ENCODE measurements at regions not wholly inside any gene's neighbourhood (a gene's known extent, or its start where the extent isn't known, plus 50 kb on each side); places are given as distances from the start of the nearest gene placed in this dataset.
A peak's percentile ranks its signal among the peaks of the same experiment; 100 is the strongest.

DNA sequence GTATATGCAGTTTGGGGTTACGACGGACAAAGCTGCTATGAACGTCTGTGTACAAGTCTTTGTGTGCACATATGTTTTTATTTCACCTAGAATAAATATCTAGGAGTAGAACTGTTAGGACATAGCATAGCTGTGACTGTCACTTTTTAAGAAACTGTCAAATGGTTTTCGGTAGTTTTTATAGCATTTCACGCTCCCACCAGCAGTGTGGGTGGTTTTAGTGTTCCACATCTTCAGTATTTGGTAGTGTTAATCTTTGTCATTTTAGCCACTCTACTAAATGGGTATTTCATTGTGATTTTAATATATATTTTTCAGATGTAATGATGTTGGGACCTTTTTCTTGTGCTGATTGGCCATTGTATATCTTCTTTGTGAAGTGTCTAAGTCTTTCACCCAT, 109.1 kb upstream of the BCAT1 start:
- H3K27me3 Mint-ChIP-seq, result no peaks in the 10 kb centered on the region
- peaks cover 46% of the 10 kb centered on the region for H3K4me1 Mint-ChIP-seq
- no peak overlapping the region for H3K27ac Mint-ChIP-seq
- CTCF ChIA-PET, result no interaction called here
- H3K36me3 Mint-ChIP-seq, result peaks cover 31% of the 10 kb centered on the region
- H3K4me3 Mint-ChIP-seq, result no peak overlapping the region
- no peaks in the 10 kb centered on the region for H3K9me3 Mint-ChIP-seq (ENCODE audit: low read depth)
- ATAC-seq, result no peak
- no peak for DNase-seq

- Mint-ChIP-seq H3K4me3 (no peak overlapping the region), H3K9me3 (ENCODE audit: low read depth) (no peaks in the 10 kb centered on the region), H3K27me3 (no peaks in the 10 kb centered on the region), H3K36me3 (peaks cover 26% of the 10 kb centered on the region), H3K27ac (peak overlapping the region; percentile 24), H3K4me1 (peaks cover 44% of the 10 kb centered on the region)
- CTCF ChIA-PET, result interaction anchor here (1.6 kb wide), 1 partner anchor 23 kb away, joined by 3 read pairs; no protein-coding TSS in a partner anchor
- ATAC-seq (no peak), DNase-seq (no peak)
Measured at GRCh38 chr12:25056486-25057130, 107.7 kb upstream of the BCAT1 start.

- no peak for DNase-seq
- Mint-ChIP-seq H3K4me1 (peaks cover 49% of the 10 kb centered on the region), H3K4me3 (no peak overlapping the region), H3K27ac (no peak overlapping the region), H3K36me3 (peaks cover 25% of the 10 kb centered on the region), H3K9me3 (ENCODE audit: low read depth) (no peaks in the 10 kb centered on the region), H3K27me3 (no peaks in the 10 kb centered on the region)
- CTCF ChIA-PET, result interaction anchor here (1.6 kb wide), 1 partner anchor 22 kb away, joined by 3 read pairs; no protein-coding TSS in a partner anchor
- ATAC-seq, result no peak
Measured at GRCh38 chr12:25056011-25056410, 107.1 kb upstream of the BCAT1 start.

DNA sequence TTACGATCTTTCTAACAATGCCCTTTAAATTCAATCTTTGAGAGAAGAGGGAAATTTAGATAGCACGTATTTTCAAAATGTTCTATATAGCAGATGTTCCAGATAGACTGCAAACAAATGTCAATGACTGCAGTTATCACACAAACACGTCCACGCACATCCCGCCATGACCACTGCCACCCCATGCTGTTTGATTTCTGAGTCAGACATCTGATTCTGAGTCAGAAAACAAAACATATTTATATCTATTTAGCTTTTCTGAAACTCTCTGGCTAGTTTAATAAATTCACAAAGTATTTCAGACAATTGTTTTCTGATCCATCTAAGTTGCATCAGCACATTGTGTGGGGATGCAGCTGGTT, 105.9 kb upstream of the BCAT1 start:
- CTCF ChIA-PET, result interaction anchor here (1.2 kb wide), 1 partner anchor 63 kb away, joined by 3 read pairs; no protein-coding TSS in a partner anchor
- Mint-ChIP-seq H3K4me1 (peaks cover 46% of the 10 kb centered on the region), H3K27ac (peak overlapping the region; percentile 87), H3K36me3 (peaks cover 17% of the 10 kb centered on the region), H3K9me3 (ENCODE audit: low read depth) (no peaks in the 10 kb centered on the region), H3K4me3 (peak overlapping the region; percentile 84), H3K27me3 (no peaks in the 10 kb centered on the region)
- ATAC-seq (peak; percentile 38), DNase-seq (peak; percentile 92)

DNA sequence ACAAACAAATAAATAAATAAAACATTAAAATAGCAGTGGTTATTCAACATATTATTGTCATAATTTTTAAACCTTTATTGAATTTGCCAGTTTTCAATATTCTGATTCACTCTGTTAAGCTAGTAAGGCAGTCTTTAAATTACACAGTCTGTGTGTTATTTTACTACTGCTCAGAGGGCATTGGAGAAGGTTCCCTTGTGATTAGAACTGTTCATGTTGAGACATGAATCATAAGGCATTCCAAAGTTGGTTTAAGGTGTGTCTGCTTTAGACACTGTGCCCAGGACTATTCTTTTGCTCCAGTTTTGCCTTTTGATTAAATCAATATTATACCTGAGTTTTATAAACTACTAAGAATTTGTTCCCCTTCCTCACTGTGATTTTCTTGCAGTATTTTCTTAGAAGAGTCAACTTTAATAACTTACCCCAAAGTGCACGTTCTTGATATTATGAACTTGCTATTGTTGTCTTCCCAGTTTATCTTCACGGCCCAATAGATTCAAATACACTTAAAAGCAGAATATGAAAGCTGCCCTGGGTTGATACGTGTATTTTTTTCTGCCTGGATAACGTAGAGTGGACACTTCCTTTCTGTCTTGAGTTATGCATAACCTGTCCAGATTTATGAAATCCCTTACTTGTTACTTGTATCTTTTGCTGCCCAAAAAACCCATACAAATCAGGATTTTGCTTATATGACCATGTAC, 105.3 kb upstream of the BCAT1 start:
- peak overlapping the region; percentile 84 for H3K4me3 Mint-ChIP-seq
- ATAC-seq, result no peak
- DNase-seq, result no peak
- H3K36me3 Mint-ChIP-seq, result peaks cover 17% of the 10 kb centered on the region
- H3K9me3 Mint-ChIP-seq (ENCODE audit: low read depth), result no peaks in the 10 kb centered on the region
- CTCF ChIA-PET, result interaction anchor here (1.2 to 2.6 kb wide), 2 partner anchors 8 to 62 kb away, joined by 3 to 7 read pairs; no protein-coding TSS in a partner anchor
- H3K27me3 Mint-ChIP-seq, result no peaks in the 10 kb centered on the region
- peaks cover 46% of the 10 kb centered on the region for H3K4me1 Mint-ChIP-seq
- peak overlapping the region; percentile 87 for H3K27ac Mint-ChIP-seq

DNA sequence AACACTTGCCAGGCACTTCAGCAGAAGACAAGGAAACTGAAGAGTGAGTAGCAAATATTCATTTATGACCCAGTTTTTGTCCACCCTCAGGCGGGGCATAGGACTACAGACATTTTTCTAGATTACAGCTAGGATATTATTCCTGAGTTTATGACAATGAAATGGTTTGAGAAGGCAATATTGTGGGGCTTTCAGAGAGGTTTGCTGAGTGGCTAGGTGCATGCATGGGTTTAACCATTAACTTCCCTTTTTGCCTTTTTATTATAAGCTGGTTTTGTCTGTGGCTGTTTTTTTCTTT, 104.0 kb upstream of the BCAT1 start:
- CTCF ChIA-PET, result interaction anchor here (0.5 to 2.6 kb wide), 4 partner anchors 10 to 312 kb away, joined by 3 to 7 read pairs (median 3); no protein-coding TSS in a partner anchor
- DNase-seq (no peak), ATAC-seq (peak; percentile 3)
- H3K27ac Mint-ChIP-seq, result peak overlapping the region; percentile 99
- H3K4me1 Mint-ChIP-seq, result peaks cover 41% of the 10 kb centered on the region
- H3K36me3 Mint-ChIP-seq, result peaks cover 16% of the 10 kb centered on the region
- no peaks in the 10 kb centered on the region for H3K27me3 Mint-ChIP-seq
- peak overlapping the region; percentile 99 for H3K4me3 Mint-ChIP-seq
- H3K9me3 Mint-ChIP-seq (ENCODE audit: low read depth), result no peaks in the 10 kb centered on the region

DNA sequence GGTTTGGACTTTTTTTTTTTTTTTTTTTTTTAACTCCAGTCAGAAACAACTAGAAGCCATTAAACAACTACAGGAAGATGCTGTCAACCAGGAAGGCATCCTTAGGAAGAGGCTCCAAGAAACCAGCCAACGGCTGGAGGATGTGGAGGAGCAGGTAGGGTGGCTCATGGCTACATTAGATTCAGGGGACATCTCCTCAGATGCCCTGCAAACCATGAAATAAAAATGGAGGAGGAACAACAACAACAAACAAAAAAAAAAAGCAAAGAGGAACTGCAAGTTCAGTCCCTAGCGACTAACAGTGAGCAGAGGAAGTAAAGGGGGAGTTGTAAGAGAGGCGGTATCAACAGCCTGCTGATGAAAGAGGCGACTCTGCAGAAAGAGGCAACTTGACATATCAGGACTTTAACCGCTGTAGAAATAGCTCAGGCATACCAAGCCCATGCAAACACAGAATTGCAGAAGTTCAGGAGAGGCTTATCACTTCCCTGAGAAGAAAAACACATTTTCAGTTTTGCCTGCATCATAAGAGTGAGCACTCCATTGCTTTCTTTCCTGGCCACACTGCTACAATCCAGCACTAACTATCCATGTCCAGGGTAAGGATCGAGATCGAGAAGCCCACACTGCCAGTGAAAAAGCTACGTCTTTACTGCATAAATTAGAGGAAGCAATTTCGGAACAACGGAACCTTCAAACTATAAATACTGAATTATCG, 103.5 kb upstream of the BCAT1 start:
- ATAC-seq, result peak; percentile 77
- H3K27ac Mint-ChIP-seq, result peak overlapping the region; percentile 99
- peaks cover 13% of the 10 kb centered on the region for H3K36me3 Mint-ChIP-seq
- DNase-seq, result peak; percentile 70
- CTCF ChIA-PET, result interaction anchor here (0.5 to 2.6 kb wide), 9 partner anchors 10 to 311 kb away, joined by 3 to 7 read pairs (median 3); no protein-coding TSS in a partner anchor
- H3K4me1 Mint-ChIP-seq, result peaks cover 37% of the 10 kb centered on the region
- no peaks in the 10 kb centered on the region for H3K27me3 Mint-ChIP-seq
- H3K4me3 Mint-ChIP-seq, result peak overlapping the region; percentile 99
- peaks cover 4% of the 10 kb centered on the region for H3K9me3 Mint-ChIP-seq (ENCODE audit: low read depth)

DNA sequence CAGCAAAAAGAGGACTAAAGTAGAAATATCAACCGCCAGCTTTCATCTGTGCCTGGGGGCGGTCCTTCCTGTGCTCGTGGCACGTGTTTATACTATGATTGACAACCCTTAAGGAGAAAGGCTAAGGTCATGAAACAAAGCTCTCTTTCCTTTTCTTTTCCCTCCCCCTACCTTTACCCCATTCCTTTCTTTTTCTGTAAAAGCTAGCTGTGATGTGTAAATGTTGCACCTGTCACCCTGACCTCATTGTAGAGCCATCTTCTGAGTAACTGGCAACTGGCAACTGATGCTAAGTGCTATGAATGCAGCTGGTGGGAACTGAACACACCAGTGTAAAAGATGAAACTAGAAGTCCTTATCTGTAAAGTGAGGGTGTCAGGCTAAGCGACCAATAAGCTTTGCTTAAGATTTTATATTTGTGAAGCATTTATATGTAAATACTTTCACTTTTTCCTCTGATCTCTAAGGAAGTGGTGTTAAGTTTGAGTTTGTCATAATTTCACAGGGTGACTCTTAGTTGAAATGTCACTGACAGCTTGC, 102.8 kb upstream of the BCAT1 start:
- Mint-ChIP-seq H3K27me3 (no peaks in the 10 kb centered on the region), H3K9me3 (ENCODE audit: low read depth) (peaks cover 8% of the 10 kb centered on the region), H3K27ac (peak overlapping the region; percentile 99), H3K4me3 (peak overlapping the region; percentile 99), H3K4me1 (peaks cover 34% of the 10 kb centered on the region), H3K36me3 (peaks cover 10% of the 10 kb centered on the region)
- CTCF ChIA-PET, result interaction anchor here (0.6 to 2.6 kb wide), 7 partner anchors 9 to 300 kb away, joined by 3 to 7 read pairs (median 4); no protein-coding TSS in a partner anchor
- peak; percentile 73 for DNase-seq
- ATAC-seq, result peak; percentile 74

DNA sequence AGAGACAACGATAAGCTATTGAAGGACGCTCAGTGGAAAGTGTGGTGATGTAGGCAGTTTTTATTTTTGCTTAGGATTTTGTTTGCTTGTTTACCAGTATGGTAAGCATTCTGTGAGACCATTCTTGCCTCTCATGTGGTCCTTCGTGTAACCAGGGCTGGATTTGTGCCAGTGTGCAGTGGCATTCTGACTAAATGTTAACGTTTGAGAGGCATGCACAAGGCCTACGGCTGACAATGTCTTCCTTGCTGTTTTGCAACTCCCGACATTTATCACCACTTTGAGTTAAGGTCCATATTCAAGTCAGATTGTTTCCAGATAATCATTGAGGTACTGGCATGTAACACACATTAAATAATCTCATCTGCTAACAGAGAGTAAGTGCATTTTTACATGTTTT, 102.3 kb upstream of the BCAT1 start:
- Mint-ChIP-seq H3K27me3 (no peaks in the 10 kb centered on the region), H3K4me1 (peaks cover 30% of the 10 kb centered on the region), H3K27ac (peak overlapping the region; percentile 99), H3K4me3 (peak overlapping the region; percentile 99), H3K9me3 (ENCODE audit: low read depth) (peaks cover 13% of the 10 kb centered on the region), H3K36me3 (peaks cover 12% of the 10 kb centered on the region)
- CTCF ChIA-PET, result interaction anchor here (0.6 to 1.3 kb wide), 5 partner anchors 8 to 299 kb away, joined by 3 to 7 read pairs (median 4); no protein-coding TSS in a partner anchor
- ATAC-seq, result no peak
- no peak for DNase-seq

DNA sequence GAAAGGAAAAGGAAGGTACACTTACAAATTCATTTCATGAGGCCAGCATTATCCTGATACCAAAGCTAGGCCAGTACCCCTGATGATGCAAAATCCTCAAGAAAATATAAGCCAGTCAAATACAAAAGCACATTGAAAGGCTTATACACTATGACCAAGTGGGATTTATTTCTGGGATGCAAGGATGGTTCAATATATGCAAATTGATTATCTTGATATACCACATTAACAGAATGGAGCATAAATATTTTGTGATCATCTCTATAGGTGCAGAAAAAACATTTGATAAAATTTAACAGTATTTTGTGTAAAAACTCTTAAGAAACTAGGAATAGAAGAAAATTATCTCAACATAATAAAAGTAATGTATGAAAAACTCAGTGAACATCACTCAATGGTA, 97.0 kb upstream of the BCAT1 start:
- DNase-seq (no peak), ATAC-seq (no peak)
- H3K27ac Mint-ChIP-seq, result no peak overlapping the region
- H3K36me3 Mint-ChIP-seq, result peaks cover 10% of the 10 kb centered on the region
- peaks cover 8% of the 10 kb centered on the region for H3K4me1 Mint-ChIP-seq
- peaks cover 20% of the 10 kb centered on the region for H3K9me3 Mint-ChIP-seq (ENCODE audit: low read depth)
- H3K27me3 Mint-ChIP-seq, result peaks cover 3% of the 10 kb centered on the region
- H3K4me3 Mint-ChIP-seq, result no peak overlapping the region
- CTCF ChIA-PET, result no interaction called here

GRCh38 chr12:25041006-25041741, 92.3 kb upstream of the BCAT1 start:
- DNase-seq (no peak), ATAC-seq (no peak)
- CTCF ChIA-PET, result no interaction called here
- peaks cover 8% of the 10 kb centered on the region for H3K4me1 Mint-ChIP-seq
- peaks cover 7% of the 10 kb centered on the region for H3K9me3 Mint-ChIP-seq (ENCODE audit: low read depth)
- H3K27me3 Mint-ChIP-seq, result peaks cover 9% of the 10 kb centered on the region
- H3K36me3 Mint-ChIP-seq, result peaks cover 9% of the 10 kb centered on the region
- H3K4me3 Mint-ChIP-seq, result no peak overlapping the region
- H3K27ac Mint-ChIP-seq, result no peak overlapping the region

DNA sequence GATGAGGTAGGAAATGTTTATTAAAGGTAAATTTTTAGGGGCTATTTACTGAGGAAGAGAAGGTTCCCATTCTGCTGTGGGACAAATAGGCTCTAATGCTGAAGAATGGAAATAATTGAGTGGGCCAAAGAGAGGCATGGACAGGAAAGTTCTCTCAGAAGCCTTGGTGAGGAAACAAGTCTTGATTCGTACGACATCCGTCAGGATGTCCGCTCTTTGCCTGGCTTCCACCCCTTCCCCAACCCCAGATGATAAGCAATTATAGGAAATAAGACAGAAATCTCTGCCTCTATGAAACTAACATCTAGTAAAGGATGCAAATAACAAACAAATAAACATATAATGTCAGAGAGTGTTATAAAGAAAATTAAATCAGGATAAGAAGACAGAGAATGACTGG, 91.7 kb upstream of the BCAT1 start:
- CTCF ChIA-PET, result no interaction called here
- Mint-ChIP-seq H3K27ac (no peak overlapping the region), H3K9me3 (ENCODE audit: low read depth) (peaks cover 3% of the 10 kb centered on the region), H3K36me3 (peaks cover 8% of the 10 kb centered on the region), H3K4me3 (no peak overlapping the region), H3K27me3 (peaks cover 9% of the 10 kb centered on the region), H3K4me1 (peaks cover 8% of the 10 kb centered on the region)
- ATAC-seq, result no peak
- no peak for DNase-seq

DNA sequence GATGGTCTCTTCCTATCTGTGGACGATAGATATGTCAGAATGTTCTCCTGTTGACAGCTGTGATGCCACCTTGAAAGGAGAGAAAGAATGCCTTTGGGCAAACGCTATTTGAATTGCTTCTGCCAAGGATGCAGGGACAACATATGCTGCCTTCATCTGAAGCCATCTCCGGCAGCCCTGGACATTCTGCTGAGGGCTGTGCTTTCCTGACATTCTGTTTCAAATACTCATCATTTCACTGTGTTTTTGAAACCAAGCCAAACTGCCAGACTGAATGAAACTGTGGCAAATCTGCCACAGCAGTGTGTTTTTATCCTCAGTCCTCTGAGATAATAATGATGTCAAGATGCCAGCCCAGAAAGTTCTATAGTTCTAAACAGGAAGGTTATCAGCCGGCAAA, 85.8 kb upstream of the BCAT1 start:
- DNase-seq (no peak), ATAC-seq (no peak)
- Mint-ChIP-seq H3K27ac (no peak overlapping the region), H3K4me1 (no peaks in the 10 kb centered on the region), H3K36me3 (peaks cover 1% of the 10 kb centered on the region), H3K27me3 (peaks cover 20% of the 10 kb centered on the region), H3K9me3 (ENCODE audit: low read depth) (no peaks in the 10 kb centered on the region), H3K4me3 (no peak overlapping the region)
- CTCF ChIA-PET, result no interaction called here
